HG02973 (cell line): ENCODE measurements at regions not wholly inside any gene's neighbourhood (a gene's known extent, or its start where the extent isn't known, plus 50 kb on each side); places are given as distances from the start of the nearest gene placed in this dataset.
"Not testable (repeated sequence)": the region's sequence is repeated elsewhere in the genome, so short reads cannot be mapped to it uniquely, and the experiment has no call there.

Experiments used
- ATAC-seq: cut with Tn5 transposase; IDR thresholded peaks from one replicate; pipeline ENCODE4 v1.9.1; 2021; ENCODE audit warnings: moderate library complexity; ENCODE audit not compliant: unreplicated experiment

DNA sequence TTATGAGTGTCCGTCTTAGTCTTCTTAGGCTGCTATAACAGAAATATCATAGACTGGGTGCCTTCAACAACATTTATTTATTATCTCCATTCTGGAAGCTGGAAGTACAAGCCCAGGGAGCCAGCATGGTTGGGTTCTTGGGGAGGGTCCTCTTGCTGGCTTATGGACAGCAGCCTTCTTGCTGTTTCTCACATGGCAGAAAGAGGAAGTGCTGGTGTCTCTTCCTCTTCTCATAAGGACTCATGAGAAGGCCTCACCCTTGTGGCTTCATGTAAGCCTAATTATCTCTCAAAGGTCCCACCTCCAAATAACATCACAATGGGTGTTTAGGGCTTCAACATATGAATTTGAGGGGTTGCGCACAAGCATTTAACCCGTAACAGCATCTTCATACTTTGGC lies 207.0 kb upstream of the COX10 start:
- ATAC-seq: no peak

GRCh38 chr17:13863436-13863835 lies 205.9 kb upstream of the COX10 start:
- ATAC-seq: no peak

- ATAC-seq: no peak
Measured at GRCh38 chr17:13864521-13864920, 204.8 kb upstream of the COX10 start.

GRCh38 chr17:13865650-13866049 lies 203.7 kb upstream of the COX10 start:
- no peak for ATAC-seq

DNA sequence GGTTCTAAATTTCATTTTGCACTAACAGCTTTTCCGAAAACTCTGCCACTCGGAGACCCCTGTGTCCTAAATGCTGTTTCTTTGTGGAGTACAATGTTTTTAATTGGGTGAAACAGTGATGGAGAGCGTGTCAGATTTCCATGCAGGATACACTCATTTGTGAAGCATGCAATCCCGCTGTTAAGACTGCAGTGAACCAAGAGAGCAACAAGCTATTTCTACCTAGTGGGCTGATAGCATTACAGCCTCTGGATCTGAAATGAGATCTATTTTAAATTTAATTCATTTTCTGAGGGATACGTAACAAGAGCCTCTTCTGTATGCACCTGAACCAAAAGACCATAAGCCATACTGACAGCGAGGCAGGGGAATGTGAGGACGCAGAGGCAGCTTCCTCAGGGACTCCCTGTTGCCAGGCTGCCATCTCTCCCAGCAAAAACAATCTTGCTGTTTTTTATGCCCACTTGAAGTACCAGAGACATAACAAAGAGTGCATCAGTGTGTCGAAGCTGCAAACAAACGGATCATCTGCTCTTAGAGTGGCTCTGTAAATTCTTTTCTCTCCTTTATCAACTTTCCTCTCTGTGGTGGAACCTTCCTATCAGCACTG lies 199.9 kb upstream of the COX10 start:
- no peak for ATAC-seq

DNA sequence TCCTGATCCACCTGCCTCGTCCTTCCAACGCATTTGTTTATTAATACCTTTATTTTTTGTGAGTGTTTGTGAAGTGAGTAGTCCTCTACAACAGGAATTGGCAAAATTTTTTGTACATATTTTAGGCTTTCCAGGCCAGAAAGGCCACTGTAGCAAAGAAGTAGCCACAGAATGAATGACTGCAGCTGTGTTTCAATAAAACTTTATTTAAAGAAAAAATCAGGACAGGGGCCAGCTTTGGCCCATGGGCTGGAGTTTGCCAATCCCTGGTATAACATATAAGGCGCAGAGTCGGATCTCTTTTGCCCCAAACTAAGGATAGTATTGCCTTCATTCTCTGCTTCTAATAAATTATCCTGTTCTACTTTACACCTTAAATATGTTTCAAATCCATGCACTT lies 198.0 kb upstream of the COX10 start:
- no peak for ATAC-seq

- ATAC-seq: no peak
Measured at GRCh38 chr17:13874134-13874533, 195.2 kb upstream of the COX10 start.

DNA sequence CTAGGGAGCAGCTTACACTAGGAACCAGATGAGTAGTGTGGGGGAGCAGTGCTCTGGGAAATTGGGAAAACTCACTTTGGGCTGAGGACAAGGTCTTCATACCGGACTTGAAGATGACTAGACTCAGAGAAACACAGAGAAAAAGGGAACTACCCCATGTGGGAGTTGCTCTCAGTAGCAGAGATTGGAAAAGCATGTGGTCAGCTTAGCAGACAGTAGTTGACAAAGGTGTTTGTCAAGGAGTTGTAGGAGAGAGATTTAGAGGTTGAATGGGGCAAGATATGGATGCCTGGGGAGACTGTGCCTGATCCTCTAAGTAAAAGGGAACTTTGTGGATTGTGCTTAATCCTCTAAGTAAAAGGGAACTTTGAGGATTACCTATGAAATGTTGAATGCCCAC lies 194.5 kb upstream of the COX10 start:
- ATAC-seq: no peak

DNA sequence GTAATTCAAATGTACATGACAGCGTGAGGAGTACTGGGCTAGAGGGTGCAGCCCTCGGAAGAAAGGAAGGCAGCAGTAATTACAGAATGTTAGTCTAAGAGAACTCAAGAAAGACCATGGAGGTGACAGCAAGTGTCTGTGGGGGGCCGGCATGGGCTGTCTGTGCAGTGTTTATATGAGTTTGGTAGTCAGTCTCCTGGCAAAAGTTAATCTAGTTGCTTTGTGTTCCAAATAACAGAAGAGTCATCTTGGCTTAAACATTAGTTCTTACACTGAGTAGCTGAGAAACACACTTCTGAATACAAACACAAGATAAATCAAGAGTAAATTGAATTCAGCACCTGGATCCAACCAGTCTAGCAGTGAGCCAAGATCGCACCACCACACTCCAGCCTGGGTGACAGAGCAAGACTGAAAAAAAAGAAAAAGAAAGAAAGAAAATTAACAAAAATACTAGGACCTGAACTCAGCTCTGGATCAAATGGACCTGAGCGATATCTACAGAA lies 189.3 kb upstream of the COX10 start:
- no peak for ATAC-seq

GRCh38 chr17:13883659-13884058 lies 185.6 kb upstream of the COX10 start:
- no peak for ATAC-seq

DNA sequence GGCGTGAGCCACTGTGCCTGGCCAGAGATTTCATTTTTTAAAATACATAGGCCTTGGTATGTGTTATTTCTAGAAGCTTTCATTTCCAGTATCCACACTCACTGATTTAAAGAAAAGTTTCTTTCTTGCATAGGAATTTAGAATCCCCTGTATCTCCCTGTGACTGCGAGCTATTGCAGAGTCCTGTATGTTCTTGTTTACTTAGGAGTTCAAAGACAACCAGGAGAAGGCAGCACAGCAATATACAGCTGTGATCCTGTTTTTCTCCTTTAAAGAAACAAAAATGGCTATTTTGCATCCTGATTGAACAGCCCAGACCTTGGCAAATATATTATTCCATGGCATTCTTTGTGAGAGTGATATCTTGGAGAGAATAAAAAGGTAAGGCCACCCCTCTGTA lies 185.0 kb upstream of the COX10 start:
- no peak for ATAC-seq

DNA sequence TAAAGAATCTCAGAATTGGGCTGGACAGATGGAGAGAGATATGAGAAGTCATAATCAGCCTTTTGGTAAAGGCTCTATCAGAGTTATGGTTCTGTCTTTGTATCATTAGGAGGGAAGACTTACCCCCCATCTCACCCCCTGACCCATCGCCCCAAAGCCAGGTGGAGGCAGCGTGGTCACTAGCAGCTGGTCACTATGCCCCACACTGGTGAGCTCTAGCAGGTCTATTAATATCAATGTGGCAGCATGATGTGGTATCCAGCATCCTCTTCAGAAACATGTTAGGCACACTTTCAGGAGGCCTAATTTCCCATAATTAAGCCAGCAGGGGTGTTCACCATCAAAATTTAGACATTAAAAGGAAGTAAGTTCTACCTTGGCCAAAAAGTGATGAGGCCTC lies 183.8 kb upstream of the COX10 start:
- ATAC-seq: no peak

DNA sequence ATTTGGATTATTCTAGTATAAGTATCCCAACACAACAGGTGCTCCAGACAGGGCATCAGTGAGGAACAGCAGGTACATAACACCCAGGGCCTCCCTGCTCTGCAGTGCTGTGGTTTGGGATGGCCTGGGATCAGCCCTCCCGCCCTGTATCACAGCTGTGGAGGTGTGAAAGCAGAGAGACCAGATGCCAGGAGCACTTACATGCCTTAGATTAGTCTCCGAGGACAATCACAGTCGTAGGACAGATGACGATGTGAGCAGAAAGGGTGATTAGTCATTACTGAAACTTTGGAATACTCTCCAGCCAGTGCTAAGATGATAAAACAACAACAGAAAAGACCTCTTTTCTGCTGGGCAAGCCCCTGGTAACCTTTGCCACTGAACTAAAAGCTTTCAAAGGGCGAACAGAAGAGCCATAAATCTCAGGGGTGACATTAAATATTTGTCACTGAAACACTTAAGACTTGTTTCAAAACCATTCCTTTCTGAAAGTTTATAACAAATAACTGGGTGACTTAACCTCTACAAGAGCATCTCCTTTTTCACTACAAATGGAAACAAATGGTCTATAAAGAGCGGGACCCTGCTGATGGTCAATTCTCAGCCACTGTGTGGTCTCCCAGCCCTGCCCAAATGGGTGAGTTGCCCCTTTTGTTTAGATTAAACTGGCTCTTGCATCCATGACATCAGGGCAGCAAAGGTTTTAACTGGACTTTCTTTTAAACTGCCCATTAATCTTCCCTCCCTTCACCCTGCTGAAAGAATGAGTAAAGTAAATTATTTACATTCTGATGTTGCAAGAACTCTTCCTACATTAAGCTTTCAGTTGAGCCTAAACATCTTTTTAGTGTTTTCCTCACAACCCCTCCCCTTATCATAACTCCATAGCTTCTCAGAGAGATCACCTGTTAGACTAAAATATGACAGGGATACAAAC lies 183.1 kb upstream of the COX10 start:
- no peak for ATAC-seq

GRCh38 chr17:13888056-13888609 lies 181.2 kb upstream of the COX10 start:
- ATAC-seq: no peak

GRCh38 chr17:13908971-13909370 lies 160.3 kb upstream of the COX10 start:
- ATAC-seq: not testable (repeated sequence)

GRCh38 chr17:13909901-13910519 lies 159.3 kb upstream of the COX10 start:
- no peak for ATAC-seq

DNA sequence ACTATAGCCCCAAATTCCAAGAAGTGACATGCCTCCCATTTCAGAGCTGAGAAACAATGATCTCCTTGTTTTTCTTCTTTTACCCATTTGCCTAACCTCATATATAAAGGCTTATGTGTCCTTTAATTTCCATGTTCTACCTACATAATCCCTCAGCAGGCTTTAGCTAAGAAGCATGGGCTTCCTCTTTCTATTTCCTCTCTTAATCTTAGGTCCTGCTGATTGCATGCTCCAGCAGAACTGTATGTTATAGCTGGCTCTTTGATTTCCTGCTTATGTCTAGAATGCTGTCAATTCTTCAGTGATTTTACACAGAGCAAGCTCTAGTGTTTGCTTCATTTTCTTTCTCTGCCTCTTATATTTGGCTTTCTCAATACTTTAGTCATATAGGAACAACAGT lies 151.7 kb upstream of the COX10 start:
- ATAC-seq: no peak

GRCh38 chr17:13918247-13918646 lies 151.1 kb upstream of the COX10 start:
- ATAC-seq: no peak

DNA sequence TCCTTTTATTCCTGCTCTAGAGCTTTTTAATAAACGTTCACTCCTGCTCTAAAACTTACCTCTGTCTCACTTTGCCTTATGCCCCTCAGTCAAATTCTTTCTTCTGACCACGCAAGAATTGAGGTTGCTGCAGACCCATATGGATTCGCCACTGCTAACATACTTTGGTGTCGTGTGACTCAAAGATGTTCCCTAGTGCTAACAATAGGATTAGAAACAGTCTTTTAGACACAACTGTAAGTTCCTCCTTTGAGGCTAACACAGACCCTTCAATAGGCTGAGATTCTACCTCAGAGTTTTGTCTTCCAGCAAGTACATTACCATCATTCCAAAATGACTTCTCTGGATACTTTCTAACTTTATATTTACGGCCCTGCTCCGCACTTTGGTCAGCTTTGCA lies 149.5 kb upstream of the COX10 start:
- no peak for ATAC-seq

GRCh38 chr17:13920413-13920812 lies 148.9 kb upstream of the COX10 start:
- no peak for ATAC-seq
